K562 (cell line): ENCODE measurements at regions not wholly inside any gene's neighbourhood (a gene's known extent, or its start where the extent isn't known, plus 50 kb on each side); places are given as distances from the start of the nearest gene placed in this dataset.

Experiments
- PML ChIP-seq: IDR thresholded peaks from 2 replicates; pipeline ENCODE4 v1.6.1; 2012; ENCODE audit warnings: low read length, inconsistent platforms
- STAT6 ChIP-seq: sonication (generic); formaldehyde crosslinking; IDR thresholded peaks from 2 replicates; pipeline ENCODE4 v1.8.1; 2023; ENCODE audit warnings: mild to moderate bottlenecking, missing genetic modification reagents

DNA sequence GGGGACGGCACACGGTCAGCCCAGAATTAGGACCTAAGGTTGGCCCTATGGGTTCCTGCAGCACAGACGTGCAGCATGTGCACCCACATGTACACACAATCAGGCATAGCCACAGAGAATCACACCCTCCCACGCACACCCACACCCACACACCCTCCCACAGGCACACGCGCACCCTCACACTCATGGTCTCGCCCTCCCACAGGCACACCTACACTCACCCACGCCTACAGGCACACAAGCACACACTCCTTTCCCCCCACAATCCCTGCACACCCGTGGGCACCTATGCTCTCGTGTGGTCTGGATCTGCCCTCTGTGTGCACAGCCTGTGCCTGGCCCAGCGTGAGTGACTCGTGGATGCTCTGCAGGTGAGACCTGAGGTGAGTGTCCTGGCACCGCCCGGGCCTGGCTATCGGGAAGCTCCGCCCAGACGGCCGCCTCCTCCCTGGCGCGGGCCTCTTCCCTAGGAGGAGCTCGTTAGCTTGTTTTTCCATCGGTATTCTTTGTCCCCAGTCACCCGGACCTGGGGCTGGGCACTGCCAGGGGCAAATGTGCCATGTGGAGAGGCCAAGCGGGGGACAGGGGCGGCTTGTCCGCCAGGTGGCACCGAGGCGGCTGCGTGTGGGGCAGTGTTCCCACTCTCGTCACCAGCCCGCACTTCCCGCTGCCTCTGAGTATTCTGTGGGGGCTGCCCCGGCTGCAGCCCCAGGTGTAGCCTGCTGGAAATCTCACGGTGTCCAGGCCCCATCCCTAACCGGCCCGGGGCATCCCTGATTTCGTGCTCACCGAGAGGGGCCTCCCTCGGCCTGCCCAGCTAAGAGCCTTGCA is 110.2 kb upstream of the FAM20C start:
- TF ChIP-seq PML (no peak), STAT6 (no peak)
